ENCODE measurements at regions not wholly inside any gene's neighbourhood (a gene's known extent, or its start where the extent isn't known, plus 50 kb on each side); places are given as distances from the start of the nearest gene placed in this dataset.

GRCh38 chr13:72458701-72459100, 268.7 kb downstream of the MZT1 start:
- Histone ChIP-seq H3K9ac (ENCODE audit: control insufficient read depth, insufficient read depth, low read length) (no peak overlapping the region), H3K79me2 (ENCODE audit: control insufficient read depth, insufficient read depth, low read length) (no peaks in the 10 kb centered on the region), H2AFZ (ENCODE audit: control insufficient read depth, low read depth, low read length) (no peak overlapping the region), H3K4me3 (no peak overlapping the region), H3K4me1 (ENCODE audit: control insufficient read depth, insufficient read depth, low read length) (no peaks in the 10 kb centered on the region), H4K20me1 (ENCODE audit: control insufficient read depth, insufficient read depth) (no peaks in the 10 kb centered on the region), H3K27ac (ENCODE audit: control insufficient read depth, insufficient read depth) (no peak overlapping the region), H3K4me2 (ENCODE audit: control insufficient read depth, insufficient read depth) (no peak overlapping the region), H3K9me3 (replicated peaks; ENCODE audit: control insufficient read depth, insufficient read depth, low read length) (no peaks in the 10 kb centered on the region), H3K27me3 (replicated peaks in 1 of 2; ENCODE audit: control insufficient read depth in 2 of 2, insufficient read depth in 2 of 2, low read length in 1 of 2) (no peaks in the 10 kb centered on the region), H3K36me3 (ENCODE audit: control insufficient read depth in 2 of 2, insufficient read depth in 2 of 2, low read length in 1 of 2) (no peaks in the 10 kb centered on the region)
- WGBS (ENCODE audit: insufficient coverage, insufficient replicate concordance, low lambda C conversion rate, missing lambda C conversion rate): 0% methylated on average over 1 of the region's 1 CpG
- ChIA-PET SMC1A (ENCODE audit: uncharacterized antibody, unreplicated experiment) (no interaction called here), POLR2A (no interaction called here), CTCF (no interaction called here), RAD21 (ENCODE audit: unreplicated experiment) (no interaction called here)
- intact Hi-C loops (cut with micrococcal nuclease; ENCODE audit: unreplicated experiment): no loop called here
- DNase-seq (ENCODE audit: low read depth, low spot score) (no peak), FAIRE-seq (no peak), ATAC-seq (no peak)
- BruUV-seq (replicated peaks): no TSS peak
- in situ Hi-C loops (cut with MboI): no loop called here
- TF ChIP-seq RB1 (IDR thresholded peaks at IDR 0.05; ENCODE audit: borderline replicate concordance) (no peak), EP300 (IDR thresholded peaks at IDR 0.05; ENCODE audit: borderline replicate concordance in 1 of 2, control insufficient read depth in 1 of 2, low read depth in 2 of 2, low read length in 2 of 2) (no peak), CTCF (IDR thresholded peaks at IDR 0.05 in 2 of 3, conservative IDR thresholded peaks at IDR 0.05 in 1 of 3; ENCODE audit: control insufficient read depth in 2 of 3, extremely low read depth in 1 of 3, insufficient read depth in 1 of 3, low read depth in 3 of 3, low read length in 3 of 3) (no peak), BMI1 (IDR thresholded peaks at IDR 0.05; ENCODE audit: borderline replicate concordance) (no peak), CBX3 (IDR thresholded peaks at IDR 0.05; ENCODE audit: borderline replicate concordance, low read depth) (no peak), NRF1 (conservative IDR thresholded peaks at IDR 0.05; ENCODE audit: low read depth, low read length) (no peak), ZSCAN29 (IDR thresholded peaks at IDR 0.05) (no peak), ZNF217 (IDR thresholded peaks at IDR 0.05) (no peak), SIN3A (IDR thresholded peaks at IDR 0.05; ENCODE audit: low read depth, low read length) (no peak), WRNIP1 (IDR thresholded peaks at IDR 0.05; ENCODE audit: borderline replicate concordance, low read depth, low read length) (no peak), FOXM1 (IDR thresholded peaks at IDR 0.05; ENCODE audit: low read depth, low read length) (no peak)
- TF ChIP-seq, protein P1, sequence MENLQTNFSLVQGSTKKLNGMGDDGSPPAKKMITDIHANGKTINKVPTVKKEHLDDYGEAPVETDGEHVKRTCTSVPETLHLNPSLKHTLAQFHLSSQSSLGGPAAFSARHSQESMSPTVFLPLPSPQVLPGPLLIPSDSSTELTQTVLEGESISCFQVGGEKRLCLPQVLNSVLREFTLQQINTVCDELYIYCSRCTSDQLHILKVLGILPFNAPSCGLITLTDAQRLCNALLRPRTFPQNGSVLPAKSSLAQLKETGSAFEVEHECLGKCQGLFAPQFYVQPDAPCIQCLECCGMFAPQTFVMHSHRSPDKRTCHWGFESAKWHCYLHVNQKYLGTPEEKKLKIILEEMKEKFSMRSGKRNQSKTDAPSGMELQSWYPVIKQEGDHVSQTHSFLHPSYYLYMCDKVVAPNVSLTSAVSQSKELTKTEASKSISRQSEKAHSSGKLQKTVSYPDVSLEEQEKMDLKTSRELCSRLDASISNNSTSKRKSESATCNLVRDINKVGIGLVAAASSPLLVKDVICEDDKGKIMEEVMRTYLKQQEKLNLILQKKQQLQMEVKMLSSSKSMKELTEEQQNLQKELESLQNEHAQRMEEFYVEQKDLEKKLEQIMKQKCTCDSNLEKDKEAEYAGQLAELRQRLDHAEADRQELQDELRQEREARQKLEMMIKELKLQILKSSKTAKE (IDR thresholded peaks at IDR 0.05; ENCODE audit: low read depth, poor library complexity, severe bottlenecking): no peak
- TF ChIP-seq, protein P2, sequence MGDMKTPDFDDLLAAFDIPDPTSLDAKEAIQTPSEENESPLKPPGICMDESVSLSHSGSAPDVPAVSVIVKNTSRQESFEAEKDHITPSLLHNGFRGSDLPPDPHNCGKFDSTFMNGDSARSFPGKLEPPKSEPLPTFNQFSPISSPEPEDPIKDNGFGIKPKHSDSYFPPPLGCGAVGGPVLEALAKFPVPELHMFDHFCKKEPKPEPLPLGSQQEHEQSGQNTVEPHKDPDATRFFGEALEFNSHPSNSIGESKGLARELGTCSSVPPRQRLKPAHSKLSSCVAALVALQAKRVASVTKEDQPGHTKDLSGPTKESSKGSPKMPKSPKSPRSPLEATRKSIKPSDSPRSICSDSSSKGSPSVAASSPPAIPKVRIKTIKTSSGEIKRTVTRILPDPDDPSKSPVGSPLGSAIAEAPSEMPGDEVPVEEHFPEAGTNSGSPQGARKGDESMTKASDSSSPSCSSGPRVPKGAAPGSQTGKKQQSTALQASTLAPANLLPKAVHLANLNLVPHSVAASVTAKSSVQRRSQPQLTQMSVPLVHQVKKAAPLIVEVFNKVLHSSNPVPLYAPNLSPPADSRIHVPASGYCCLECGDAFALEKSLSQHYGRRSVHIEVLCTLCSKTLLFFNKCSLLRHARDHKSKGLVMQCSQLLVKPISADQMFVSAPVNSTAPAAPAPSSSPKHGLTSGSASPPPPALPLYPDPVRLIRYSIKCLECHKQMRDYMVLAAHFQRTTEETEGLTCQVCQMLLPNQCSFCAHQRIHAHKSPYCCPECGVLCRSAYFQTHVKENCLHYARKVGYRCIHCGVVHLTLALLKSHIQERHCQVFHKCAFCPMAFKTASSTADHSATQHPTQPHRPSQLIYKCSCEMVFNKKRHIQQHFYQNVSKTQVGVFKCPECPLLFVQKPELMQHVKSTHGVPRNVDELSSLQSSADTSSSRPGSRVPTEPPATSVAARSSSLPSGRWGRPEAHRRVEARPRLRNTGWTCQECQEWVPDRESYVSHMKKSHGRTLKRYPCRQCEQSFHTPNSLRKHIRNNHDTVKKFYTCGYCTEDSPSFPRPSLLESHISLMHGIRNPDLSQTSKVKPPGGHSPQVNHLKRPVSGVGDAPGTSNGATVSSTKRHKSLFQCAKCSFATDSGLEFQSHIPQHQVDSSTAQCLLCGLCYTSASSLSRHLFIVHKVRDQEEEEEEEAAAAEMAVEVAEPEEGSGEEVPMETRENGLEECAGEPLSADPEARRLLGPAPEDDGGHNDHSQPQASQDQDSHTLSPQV (IDR thresholded peaks at IDR 0.05): no peak
- TF ChIP-seq, protein P3, sequence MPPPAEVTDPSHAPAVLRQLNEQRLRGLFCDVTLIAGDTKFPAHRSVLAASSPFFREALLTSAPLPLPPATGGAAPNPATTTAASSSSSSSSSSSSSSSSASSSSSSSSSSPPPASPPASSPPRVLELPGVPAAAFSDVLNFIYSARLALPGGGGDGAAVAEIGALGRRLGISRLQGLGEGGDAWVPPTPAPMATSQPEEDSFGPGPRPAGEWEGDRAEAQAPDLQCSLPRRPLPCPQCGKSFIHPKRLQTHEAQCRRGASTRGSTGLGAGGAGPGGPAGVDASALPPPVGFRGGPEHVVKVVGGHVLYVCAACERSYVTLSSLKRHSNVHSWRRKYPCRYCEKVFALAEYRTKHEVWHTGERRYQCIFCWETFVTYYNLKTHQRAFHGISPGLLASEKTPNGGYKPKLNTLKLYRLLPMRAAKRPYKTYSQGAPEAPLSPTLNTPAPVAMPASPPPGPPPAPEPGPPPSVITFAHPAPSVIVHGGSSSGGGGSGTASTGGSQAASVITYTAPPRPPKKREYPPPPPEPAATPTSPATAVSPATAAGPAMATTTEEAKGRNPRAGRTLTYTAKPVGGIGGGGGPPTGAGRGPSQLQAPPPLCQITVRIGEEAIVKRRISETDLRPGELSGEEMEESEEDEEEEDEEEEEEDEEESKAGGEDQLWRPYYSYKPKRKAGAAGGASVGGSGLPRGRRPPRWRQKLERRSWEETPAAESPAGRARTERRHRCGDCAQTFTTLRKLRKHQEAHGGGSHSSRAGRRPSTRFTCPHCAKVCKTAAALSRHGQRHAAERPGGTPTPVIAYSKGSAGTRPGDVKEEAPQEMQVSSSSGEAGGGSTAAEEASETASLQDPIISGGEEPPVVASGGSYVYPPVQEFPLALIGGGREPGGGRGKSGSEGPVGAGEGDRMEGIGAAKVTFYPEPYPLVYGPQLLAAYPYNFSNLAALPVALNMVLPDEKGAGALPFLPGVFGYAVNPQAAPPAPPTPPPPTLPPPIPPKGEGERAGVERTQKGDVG (CRISPR knock-in tag; IDR thresholded peaks at IDR 0.05): no peak
